Right lobe of liver (tissue), 4 donors: ENCODE measurements at regions not wholly inside any gene's neighbourhood (a gene's known extent, or its start where the extent isn't known, plus 50 kb on each side); places are given as distances from the start of the nearest gene placed in this dataset.

Experiments used
- POLR2A ChIP-seq: fragments of 450-650 bp; IDR thresholded peaks from one replicate; pipeline ENCODE4 v1.6.1; 2017; ENCODE audit warnings: antibody characterized with exemption, mild to moderate bottlenecking
- TF ChIP-seq, protein P1 (sequence below), 4 donors: fragments of 200-600 bp in 3 of 4; fragments of 450-650 bp in 1 of 4; IDR thresholded peaks; one replicate each; pipeline versions ENCODE4 v1.5.1 to v1.8.0; 2016 to 2022; ENCODE audit warnings: antibody characterized with exemption in 4 of 4, mild to moderate bottlenecking in 2 of 4
- donor health status: DM: no; HTN: no; CAD: no.
- donor health status: DM: no; HTN: no; CAD: no.
- donor health status: DM: no; HTN: yes; CAD: no.

DNA sequence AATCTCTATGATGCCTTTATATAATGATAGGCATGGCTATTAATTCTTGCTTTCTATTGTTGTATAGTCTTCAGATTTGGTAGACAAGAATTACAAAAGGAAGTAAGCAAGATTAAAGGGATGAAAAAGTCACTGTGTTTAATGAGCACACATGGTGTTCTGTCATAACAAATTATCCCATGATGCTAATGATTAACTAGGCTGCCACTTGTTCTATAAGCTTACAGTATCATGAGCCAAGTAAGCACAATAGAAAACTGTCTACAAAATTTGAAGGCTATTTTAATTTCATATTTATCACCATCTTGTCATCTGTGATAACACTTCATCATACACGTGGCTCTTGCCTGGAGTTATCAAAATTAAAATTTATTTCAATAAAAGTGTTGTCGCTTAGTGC is 466.7 kb downstream of the GASK1B start:
- TF ChIP-seq, protein P1, sequence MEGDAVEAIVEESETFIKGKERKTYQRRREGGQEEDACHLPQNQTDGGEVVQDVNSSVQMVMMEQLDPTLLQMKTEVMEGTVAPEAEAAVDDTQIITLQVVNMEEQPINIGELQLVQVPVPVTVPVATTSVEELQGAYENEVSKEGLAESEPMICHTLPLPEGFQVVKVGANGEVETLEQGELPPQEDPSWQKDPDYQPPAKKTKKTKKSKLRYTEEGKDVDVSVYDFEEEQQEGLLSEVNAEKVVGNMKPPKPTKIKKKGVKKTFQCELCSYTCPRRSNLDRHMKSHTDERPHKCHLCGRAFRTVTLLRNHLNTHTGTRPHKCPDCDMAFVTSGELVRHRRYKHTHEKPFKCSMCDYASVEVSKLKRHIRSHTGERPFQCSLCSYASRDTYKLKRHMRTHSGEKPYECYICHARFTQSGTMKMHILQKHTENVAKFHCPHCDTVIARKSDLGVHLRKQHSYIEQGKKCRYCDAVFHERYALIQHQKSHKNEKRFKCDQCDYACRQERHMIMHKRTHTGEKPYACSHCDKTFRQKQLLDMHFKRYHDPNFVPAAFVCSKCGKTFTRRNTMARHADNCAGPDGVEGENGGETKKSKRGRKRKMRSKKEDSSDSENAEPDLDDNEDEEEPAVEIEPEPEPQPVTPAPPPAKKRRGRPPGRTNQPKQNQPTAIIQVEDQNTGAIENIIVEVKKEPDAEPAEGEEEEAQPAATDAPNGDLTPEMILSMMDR (IDR thresholded peaks at IDR 0.05) = no peak
- TF ChIP-seq POLR2A = no peak
